ENCODE measurements at regions not wholly inside any gene's neighbourhood (a gene's known extent, or its start where the extent isn't known, plus 50 kb on each side); places are given as distances from the start of the nearest gene placed in this dataset.

DNA sequence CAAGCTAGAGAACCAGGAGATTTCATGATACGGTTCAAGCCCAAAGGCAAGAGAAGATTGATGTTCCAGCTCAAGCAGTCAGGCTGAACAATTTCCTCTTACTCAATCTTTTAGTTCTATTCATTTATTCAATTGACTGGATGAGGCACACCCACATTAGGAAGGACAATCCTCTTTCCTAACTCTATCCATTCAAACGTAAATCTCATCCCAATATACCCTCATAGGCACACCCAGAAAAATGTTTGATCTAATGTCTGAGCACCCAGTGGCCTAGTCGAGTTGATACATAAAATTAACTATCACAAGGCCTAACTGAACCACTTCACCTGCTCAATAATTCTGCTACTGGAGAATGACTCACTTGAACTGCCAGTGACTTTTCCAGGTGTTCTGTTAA, 180.7 kb downstream of the RAD51AP2 start:
- peaks cover 0 to 41% (median 10%) of the 10 kb centered on the region in 6 donors for H3K9me3 Mint-ChIP-seq
- no peaks in the 10 kb centered on the region for H3K4me1 Mint-ChIP-seq
- no peak overlapping the region for H3K27ac Mint-ChIP-seq
- H3K27me3 Mint-ChIP-seq (ENCODE audit: low read depth in 3 of 3) = peaks cover 0 to 2% (median 0%) of the 10 kb centered on the region in 3 donors
- no peaks in the 10 kb centered on the region for H3K36me3 Mint-ChIP-seq
- no peak for DNase-seq
- H3K4me3 Mint-ChIP-seq = no peak overlapping the region

DNA sequence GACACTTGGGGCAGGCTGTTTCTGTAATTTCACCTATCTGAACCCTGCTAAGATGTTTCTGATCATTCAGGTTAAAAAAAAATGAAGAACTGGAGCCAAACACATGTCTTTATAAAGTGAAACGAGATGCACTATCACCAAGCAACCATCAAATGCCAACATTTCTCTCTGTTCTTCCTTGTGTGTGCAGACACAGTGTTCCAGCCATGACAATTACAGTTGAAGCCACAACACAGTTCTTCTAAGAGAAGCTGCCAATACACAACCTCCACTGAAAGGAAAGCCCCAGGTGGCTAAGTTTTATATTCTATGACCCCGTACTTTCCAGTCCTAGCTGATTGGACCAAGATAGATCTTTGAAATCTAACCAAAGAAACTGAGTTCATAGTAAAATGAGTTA, 181.8 kb downstream of the RAD51AP2 start:
- Mint-ChIP-seq H3K36me3 (no peaks in the 10 kb centered on the region), H3K27ac (no peak overlapping the region), H3K9me3 (peaks cover 0 to 36% (median 9%) of the 10 kb centered on the region in 6 donors), H3K27me3 (ENCODE audit: low read depth in 3 of 3) (peaks cover 0 to 2% (median 0%) of the 10 kb centered on the region in 3 donors), H3K4me1 (no peaks in the 10 kb centered on the region), H3K4me3 (no peak overlapping the region)
- no peak for DNase-seq

DNA sequence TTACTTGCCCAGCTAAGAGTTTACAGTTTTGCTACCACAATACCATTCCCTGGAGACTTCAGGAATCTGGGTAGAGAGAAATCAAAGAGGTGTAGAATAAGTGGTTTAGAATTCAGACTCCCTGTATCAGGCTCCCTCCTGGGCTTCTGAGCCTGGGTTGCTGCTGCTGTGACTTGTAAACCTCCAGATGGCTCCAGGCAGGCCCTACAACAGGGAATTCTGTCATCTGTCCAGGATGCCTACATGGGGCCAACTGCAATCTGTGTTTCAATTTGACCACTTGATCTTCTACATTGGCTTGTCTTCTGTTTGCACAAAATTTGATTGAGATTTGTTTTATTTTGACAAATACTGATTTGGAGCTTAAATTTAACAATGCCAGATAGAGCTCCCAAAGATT, 183.9 kb downstream of the RAD51AP2 start:
- DNase-seq = no peak
- H3K27me3 Mint-ChIP-seq (ENCODE audit: low read depth in 3 of 3) = peaks cover 0 to 3% (median 0%) of the 10 kb centered on the region in 3 donors
- H3K9me3 Mint-ChIP-seq = peaks cover 0 to 32% (median 5%) of the 10 kb centered on the region in 6 donors
- H3K27ac Mint-ChIP-seq = no peak overlapping the region
- no peaks in the 10 kb centered on the region for H3K36me3 Mint-ChIP-seq
- H3K4me3 Mint-ChIP-seq = no peak overlapping the region
- H3K4me1 Mint-ChIP-seq = no peaks in the 10 kb centered on the region

DNA sequence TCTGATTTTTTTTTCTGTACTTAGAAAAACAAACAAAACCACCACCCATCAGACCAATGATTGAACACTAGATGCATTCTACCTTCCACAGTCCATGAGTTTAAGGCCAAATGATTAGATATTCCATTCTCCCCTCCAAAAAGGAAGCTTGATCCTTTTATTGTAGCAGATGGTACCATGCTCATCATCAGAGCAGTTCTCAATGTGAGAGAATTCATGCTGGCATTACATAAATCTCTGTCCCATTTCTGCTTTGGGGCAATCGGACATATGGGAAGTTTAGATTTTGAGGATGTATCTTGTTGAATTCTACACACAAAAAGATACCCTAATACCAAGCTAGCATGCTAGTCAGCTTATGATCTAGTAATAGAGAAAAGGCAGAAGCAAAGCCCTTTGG, 186.6 kb downstream of the RAD51AP2 start:
- Mint-ChIP-seq H3K27me3 (ENCODE audit: low read depth in 3 of 3) (peaks cover 0 to 5% (median 0%) of the 10 kb centered on the region in 3 donors), H3K36me3 (no peaks in the 10 kb centered on the region), H3K4me3 (no peak overlapping the region), H3K4me1 (no peaks in the 10 kb centered on the region), H3K9me3 (peaks cover 0 to 19% (median 2%) of the 10 kb centered on the region in 6 donors), H3K27ac (no peak overlapping the region)
- no peak for DNase-seq

DNA sequence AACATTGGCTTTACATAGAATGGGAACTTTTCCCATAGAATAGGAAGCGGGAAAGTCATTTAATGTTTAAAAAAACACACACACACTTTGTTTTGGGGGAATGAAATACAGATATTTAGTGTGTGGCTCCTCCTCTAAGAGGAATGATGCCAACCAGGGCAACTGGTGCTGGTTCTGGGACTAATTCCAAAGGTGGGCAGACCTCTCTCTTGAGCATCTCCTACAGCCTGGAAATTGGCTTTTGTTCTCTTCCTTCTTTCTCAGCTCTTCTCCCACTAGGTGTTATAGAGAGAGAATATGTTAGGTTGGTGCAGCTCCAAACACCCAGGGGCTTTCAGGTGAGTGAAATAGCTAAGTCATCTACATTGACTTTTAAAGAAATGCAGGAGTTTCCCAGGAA, 190.1 kb downstream of the RAD51AP2 start:
- Mint-ChIP-seq H3K4me3 (no peak overlapping the region), H3K9me3 (peaks cover 0 to 27% (median 2%) of the 10 kb centered on the region in 6 donors), H3K27ac (no peak overlapping the region), H3K4me1 (no peaks in the 10 kb centered on the region), H3K36me3 (no peaks in the 10 kb centered on the region), H3K27me3 (ENCODE audit: low read depth in 3 of 3) (peaks cover 0 to 5% (median 0%) of the 10 kb centered on the region in 3 donors)
- no peak for DNase-seq

DNA sequence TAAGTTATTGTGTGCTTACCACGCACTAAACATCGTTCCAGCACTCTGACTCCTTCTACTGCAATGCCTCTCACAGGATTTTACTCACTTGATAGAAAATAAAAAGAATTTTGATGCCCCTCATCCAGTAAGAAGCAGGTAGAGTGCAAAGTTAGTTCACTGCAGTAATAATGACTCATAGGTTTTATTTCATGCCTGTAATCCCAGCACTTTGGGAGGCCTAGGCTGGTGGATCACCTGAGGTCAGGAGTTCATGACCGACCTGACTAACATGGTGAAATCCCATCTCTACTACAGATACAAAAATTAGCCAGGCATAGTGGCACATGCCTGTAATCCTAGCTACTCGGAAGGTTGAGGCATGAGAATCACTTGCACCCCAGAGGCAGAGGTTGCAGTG, 190.6 kb downstream of the RAD51AP2 start:
- Mint-ChIP-seq H3K36me3 (no peaks in the 10 kb centered on the region), H3K4me1 (no peaks in the 10 kb centered on the region), H3K4me3 (no peak overlapping the region), H3K27me3 (ENCODE audit: low read depth in 3 of 3) (peaks cover 0 to 4% (median 0%) of the 10 kb centered on the region in 3 donors), H3K27ac (no peak overlapping the region), H3K9me3 (peaks cover 0 to 27% (median 2%) of the 10 kb centered on the region in 6 donors)
- no peak for DNase-seq

DNA sequence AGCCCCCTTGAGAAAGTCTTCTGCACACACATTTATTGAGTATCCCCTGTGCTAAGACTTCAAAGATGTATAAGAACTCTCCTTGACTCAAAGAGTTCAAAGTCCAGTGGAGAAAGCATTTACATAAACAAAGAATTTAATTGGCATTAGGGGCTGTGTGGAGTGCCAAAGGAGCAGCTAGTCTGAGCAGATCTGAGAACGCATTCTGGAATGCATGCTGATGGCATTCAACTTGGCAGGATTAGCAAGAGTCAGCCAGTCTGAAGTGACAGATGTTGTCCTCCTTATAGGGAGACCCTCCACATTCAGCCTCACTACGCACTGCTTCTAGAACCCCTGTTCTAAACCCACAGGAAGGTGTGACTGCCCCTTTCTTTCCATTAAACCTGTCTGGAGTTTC, 191.5 kb downstream of the RAD51AP2 start:
- H3K9me3 Mint-ChIP-seq = peaks cover 0 to 27% (median 2%) of the 10 kb centered on the region in 6 donors
- H3K4me3 Mint-ChIP-seq = no peak overlapping the region
- no peak for DNase-seq
- H3K36me3 Mint-ChIP-seq = no peaks in the 10 kb centered on the region
- no peaks in the 10 kb centered on the region for H3K4me1 Mint-ChIP-seq
- peaks cover 0 to 4% (median 0%) of the 10 kb centered on the region in 3 donors for H3K27me3 Mint-ChIP-seq (ENCODE audit: low read depth in 3 of 3)
- no peak overlapping the region for H3K27ac Mint-ChIP-seq

DNA sequence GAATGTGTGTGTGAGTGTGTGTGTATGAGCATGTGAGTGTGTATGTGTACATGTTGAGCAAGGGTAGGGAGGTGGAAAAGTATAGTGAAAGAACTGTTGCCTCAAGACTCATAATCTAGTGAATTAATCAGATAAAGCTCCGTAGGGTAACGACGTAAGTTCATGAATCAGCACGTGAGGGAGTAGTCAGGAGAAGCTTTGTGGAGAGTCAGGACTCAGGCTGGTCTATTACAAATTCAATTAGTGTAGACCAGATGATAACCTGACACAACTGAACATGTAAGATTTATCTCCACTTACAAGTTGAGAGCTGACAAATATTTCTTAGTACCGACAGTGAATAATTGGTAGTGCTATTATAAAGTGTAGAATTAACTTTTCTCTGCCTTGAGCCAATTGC, 194.5 kb downstream of the RAD51AP2 start:
- H3K4me1 Mint-ChIP-seq = no peaks in the 10 kb centered on the region
- peaks cover 0 to 32% (median 3%) of the 10 kb centered on the region in 6 donors for H3K9me3 Mint-ChIP-seq
- H3K27ac Mint-ChIP-seq = no peak overlapping the region
- no peaks in the 10 kb centered on the region for H3K36me3 Mint-ChIP-seq
- no peak for DNase-seq
- H3K27me3 Mint-ChIP-seq (ENCODE audit: low read depth in 3 of 3) = peaks cover 0 to 2% (median 0%) of the 10 kb centered on the region in 3 donors
- no peak overlapping the region for H3K4me3 Mint-ChIP-seq

DNA sequence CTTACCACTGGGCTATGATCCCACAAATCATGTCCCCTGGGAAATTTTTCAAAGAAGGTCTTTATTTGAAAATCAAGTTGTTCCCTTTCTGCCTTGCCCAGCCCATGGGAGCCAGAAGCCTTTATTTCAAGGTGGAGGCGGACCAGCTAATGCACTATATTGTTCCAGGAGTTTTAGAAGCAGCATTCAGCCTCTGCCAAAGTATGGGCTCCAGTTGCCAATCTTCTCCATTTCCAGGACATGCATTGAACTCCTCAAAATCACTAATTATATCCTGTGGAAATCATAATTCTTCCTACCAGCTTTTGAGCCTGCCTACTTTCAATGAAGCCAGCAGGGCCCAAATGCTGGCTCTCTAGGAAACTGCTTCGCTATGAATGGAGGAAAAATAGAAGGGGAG, 195.8 kb downstream of the RAD51AP2 start:
- Mint-ChIP-seq H3K27me3 (ENCODE audit: low read depth in 3 of 3) (peaks cover 0 to 2% (median 0%) of the 10 kb centered on the region in 3 donors), H3K4me3 (no peak overlapping the region), H3K27ac (no peak overlapping the region), H3K4me1 (no peaks in the 10 kb centered on the region), H3K36me3 (no peaks in the 10 kb centered on the region), H3K9me3 (peaks cover 0 to 31% (median 3%) of the 10 kb centered on the region in 6 donors)
- no peak for DNase-seq

DNA sequence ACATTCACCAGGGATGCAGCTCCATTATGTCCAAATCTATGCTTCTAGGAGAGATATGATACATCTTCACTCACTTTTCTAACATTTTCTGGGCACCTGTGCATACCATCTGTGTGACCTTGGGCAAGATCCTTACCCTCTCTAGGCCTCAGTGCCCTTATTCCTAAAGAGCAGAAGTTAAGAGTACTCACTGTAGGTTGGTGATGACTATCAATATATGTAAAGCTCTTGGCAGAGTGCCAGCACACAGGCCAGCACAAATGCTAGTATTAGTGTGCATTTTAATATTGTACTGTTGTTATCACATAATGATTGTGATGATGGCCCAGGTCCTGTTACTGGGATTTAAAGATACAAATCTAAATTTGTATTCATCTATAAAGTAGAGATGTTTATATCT, 199.2 kb downstream of the RAD51AP2 start:
- DNase-seq = no peak
- H3K9me3 Mint-ChIP-seq = peaks cover 0 to 14% (median 4%) of the 10 kb centered on the region in 6 donors
- no peak overlapping the region for H3K4me3 Mint-ChIP-seq
- H3K27me3 Mint-ChIP-seq (ENCODE audit: low read depth in 3 of 3) = no peaks in the 10 kb centered on the region
- H3K4me1 Mint-ChIP-seq = no peaks in the 10 kb centered on the region
- no peaks in the 10 kb centered on the region for H3K36me3 Mint-ChIP-seq
- H3K27ac Mint-ChIP-seq = no peak overlapping the region

DNA sequence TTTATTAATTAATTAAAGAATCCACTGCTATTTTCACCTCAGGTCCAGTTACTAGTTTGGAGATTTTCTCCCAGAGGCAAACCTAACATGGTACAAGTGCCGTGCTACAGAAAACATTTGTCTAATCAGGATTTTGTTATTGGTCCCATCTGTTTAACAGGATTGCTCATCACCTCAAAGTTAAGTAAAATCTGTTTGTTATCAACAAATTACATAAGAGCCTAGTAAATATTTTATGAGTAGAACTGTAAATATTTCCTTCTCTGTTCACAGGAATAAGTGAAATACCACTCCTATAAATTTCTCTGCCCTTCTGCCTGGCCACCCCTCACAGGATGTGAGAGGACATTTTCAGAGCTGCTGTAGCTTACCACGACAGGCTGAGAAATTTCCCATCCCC, 200.2 kb downstream of the RAD51AP2 start:
- Mint-ChIP-seq H3K9me3 (peaks cover 0 to 11% (median 3%) of the 10 kb centered on the region in 6 donors), H3K4me1 (no peaks in the 10 kb centered on the region), H3K36me3 (no peaks in the 10 kb centered on the region), H3K4me3 (no peak overlapping the region), H3K27ac (no peak overlapping the region), H3K27me3 (ENCODE audit: low read depth in 3 of 3) (no peaks in the 10 kb centered on the region)
- DNase-seq = no peak

DNA sequence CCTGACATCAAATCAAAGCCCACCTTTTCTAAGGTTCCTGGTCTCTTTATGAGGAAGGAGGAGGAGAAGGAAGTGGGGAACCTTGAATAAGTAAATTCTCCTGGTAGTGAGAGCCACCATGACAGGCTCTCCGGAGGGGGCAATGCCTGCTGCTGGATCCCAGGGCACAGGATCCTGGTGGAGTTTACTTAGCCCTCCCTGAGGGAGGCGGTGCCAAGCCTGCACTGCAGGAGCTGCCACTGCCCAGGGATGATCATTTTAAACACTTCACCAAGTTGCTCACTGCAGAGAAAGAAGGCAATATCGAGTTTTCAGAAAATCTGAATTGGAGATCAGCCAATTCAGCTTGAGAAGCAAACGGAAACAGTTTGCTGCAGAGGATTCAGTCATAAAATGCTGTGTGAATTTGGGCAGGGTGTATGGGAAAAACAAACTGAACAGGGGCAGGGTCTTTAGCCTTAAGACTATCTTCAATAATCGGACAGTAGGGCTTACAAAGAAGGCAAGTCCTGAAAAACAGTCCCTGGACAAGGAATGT, 200.7 kb downstream of the RAD51AP2 start:
- Mint-ChIP-seq H3K4me1 (no peaks in the 10 kb centered on the region), H3K27me3 (ENCODE audit: low read depth in 3 of 3) (no peaks in the 10 kb centered on the region), H3K27ac (no peak overlapping the region), H3K9me3 (peaks cover 0 to 7% (median 3%) of the 10 kb centered on the region in 6 donors), H3K4me3 (no peak overlapping the region), H3K36me3 (no peaks in the 10 kb centered on the region)
- DNase-seq = no peak

DNA sequence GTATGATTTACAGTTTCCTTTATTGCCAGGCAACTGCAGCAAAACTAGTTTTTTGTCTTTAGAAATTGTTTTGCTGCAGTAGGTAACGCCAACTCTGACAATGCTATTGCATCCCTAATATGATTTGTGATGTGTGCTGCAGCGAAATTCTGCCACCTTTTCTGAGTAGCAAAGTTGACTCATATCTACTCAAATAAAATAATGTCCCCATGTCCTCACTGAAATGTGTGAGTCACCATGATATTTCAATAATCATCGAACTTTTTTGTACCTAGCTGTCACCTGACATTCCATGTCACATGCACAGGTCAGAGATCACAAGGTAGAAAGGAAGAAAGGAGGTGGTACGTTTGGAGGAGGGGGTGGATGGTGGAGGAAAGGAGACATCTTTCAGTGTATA, 205.0 kb downstream of the RAD51AP2 start:
- Mint-ChIP-seq H3K36me3 (no peaks in the 10 kb centered on the region), H3K27ac (no peak overlapping the region), H3K4me3 (no peak overlapping the region), H3K4me1 (no peaks in the 10 kb centered on the region), H3K27me3 (ENCODE audit: low read depth in 3 of 3) (peaks cover 0 to 2% (median 0%) of the 10 kb centered on the region in 3 donors), H3K9me3 (peaks cover 0 to 4% (median 0%) of the 10 kb centered on the region in 6 donors)
- no peak for DNase-seq

DNA sequence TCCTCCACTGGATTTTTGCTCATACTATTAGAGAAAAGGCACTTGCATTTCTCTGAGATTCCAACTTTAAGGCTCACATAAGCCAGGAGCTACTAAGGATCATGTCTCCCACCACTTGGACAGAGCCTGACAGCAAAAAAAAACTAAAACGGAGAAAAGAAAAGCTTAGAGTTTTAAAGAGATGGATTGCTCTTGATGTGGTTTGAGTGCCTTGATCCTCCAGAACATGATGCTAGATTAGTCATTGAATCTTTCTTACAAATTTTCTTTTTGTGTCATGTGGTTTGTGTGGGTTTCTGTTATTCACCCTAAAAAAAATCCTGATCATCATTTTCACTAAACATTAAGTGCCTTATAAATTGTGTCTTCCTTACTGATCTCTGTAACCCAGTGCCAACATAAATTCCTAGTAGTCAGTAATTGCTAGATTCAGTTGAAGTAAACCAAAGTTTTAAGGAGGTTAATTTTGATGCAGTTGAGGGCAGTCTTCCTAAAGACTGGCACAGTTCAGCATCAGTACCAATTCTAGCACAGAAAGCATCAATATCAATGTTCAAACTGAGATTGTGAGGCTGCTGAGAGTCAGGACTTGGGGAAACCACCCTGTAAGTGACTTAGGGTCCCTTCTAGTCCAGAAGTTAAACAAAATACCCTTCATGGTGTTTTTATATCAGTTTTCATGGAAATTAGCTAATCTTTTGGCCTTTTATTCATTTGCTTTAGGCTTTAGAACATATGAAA, 206.3 kb downstream of the RAD51AP2 start:
- DNase-seq = no peak
- H3K27me3 Mint-ChIP-seq (ENCODE audit: low read depth in 3 of 3) = peaks cover 0 to 2% (median 0%) of the 10 kb centered on the region in 3 donors
- H3K27ac Mint-ChIP-seq = no peak overlapping the region
- no peaks in the 10 kb centered on the region for H3K4me1 Mint-ChIP-seq
- peaks cover 0 to 4% (median 0%) of the 10 kb centered on the region in 6 donors for H3K9me3 Mint-ChIP-seq
- no peak overlapping the region for H3K4me3 Mint-ChIP-seq
- no peaks in the 10 kb centered on the region for H3K36me3 Mint-ChIP-seq
